K562 (cell line): ENCODE measurements at regions not wholly inside any gene's neighbourhood (a gene's known extent, or its start where the extent isn't known, plus 50 kb on each side); places are given as distances from the start of the nearest gene placed in this dataset.

Experiments used
- ATAC-seq: fragments of 200-7000 bp; cut with Tn5 transposase; 3 replicates; pipeline ENCODE4 v1.9.1; 2020; ENCODE audit warnings: moderate library complexity
- BruUV-seq: library from RNA; stranded (reverse); fragments of 400-500 nt; replicated peaks from 2 replicates; lab custom pipeline; 2021; lab: Mats Ljungman, UMichigan
- CTCF ChIA-PET: fragments of 300-600 bp; formaldehyde crosslinking; extraction: SDS; loops from one replicate; lab custom pipeline; 2021; ENCODE audit warnings: low intra/inter-chr PET ratio; lab: Yijun Ruan, JAX
- POLR2A ChIA-PET: fragments of 300-600, 350-650 bp; sonication (Branson Sonifier 250); formaldehyde crosslinking; extraction: SDS; loops from one replicate; lab custom pipeline; 2021; ENCODE audit warnings: antibody characterized with exemption, inconsistent platforms; lab: Yijun Ruan, JAX
- DNase-seq, 4 experiments: peaks; one replicate each; pipeline versions ENCODE4 v3.0.0 to v3.0.0-alpha.2; 2011 to 2018; ENCODE audit warnings: low spot score in 3 of 4, mixed read lengths in 3 of 4; ENCODE audit errors: extremely low read depth in 1 of 4
- FAIRE-seq: peaks from 2 replicates; lab custom pipeline; 2011; peaks lifted over from hg19 to GRCh38; lab: Jason Lieb, UNC
- H2AFZ ChIP-seq: 2 replicates; pipeline ENCODE4 v1.6.0; 2011; ENCODE audit warnings: low read depth, low read length, control low read depth, inconsistent platforms
- H3K27ac ChIP-seq: fragments of 200-600 bp; 3 replicates; pipeline ENCODE4 v1.8.0; 2011; ENCODE audit warnings: low read depth, mild to moderate bottlenecking, control low read depth, inconsistent platforms, low read length, moderate library complexity, mixed read lengths; ENCODE audit errors: extremely low read depth
- H3K27me3 ChIP-seq, 2 experiments: fragments of 300-600 bp in 1 of 2; 2 replicates in 1 of 2; 3 replicates in 1 of 2; pipeline versions ENCODE4 v1.6.0 to v1.8.0; 2011; ENCODE audit warnings: inconsistent platforms in 2 of 2, low read length in 2 of 2, mild to moderate bottlenecking in 1 of 2, mixed read lengths in 1 of 2, moderate library complexity in 1 of 2; ENCODE audit not compliant: control insufficient read depth in 2 of 2, insufficient read depth in 2 of 2
- H3K36me3 ChIP-seq: fragments of 300-600 bp; 3 replicates; pipeline ENCODE4 v1.8.0; 2011; ENCODE audit warnings: mild to moderate bottlenecking, low read length, inconsistent platforms; ENCODE audit not compliant: control insufficient read depth, insufficient read depth
- H3K4me1 ChIP-seq, 2 experiments: fragments of 200-600 bp in 1 of 2; replicated peaks in 1 of 2; 2 replicates in 1 of 2; 3 replicates in 1 of 2; pipeline versions ENCODE4 v1.5.1 to v1.8.0; 2011; ENCODE audit warnings: inconsistent platforms in 2 of 2, low read length in 2 of 2, mild to moderate bottlenecking in 1 of 2, mixed read lengths in 1 of 2, moderate library complexity in 1 of 2; ENCODE audit not compliant: control insufficient read depth in 2 of 2, insufficient read depth in 2 of 2
- H3K4me2 ChIP-seq: 2 replicates; pipeline ENCODE4 v1.6.1; 2011; ENCODE audit warnings: low read length, control low read depth, inconsistent platforms, mixed read lengths; ENCODE audit not compliant: insufficient read depth
- H3K4me3 ChIP-seq: fragments of 200-600 bp; sonication (generic), shearing (Covaris generic); 2 replicates; pipeline ENCODE4 v1.5.1; 2016; ENCODE audit warnings: control low read depth, inconsistent platforms
- H3K79me2 ChIP-seq: fragments of 200-600 bp; 3 replicates; pipeline ENCODE4 v1.8.0; 2011; ENCODE audit warnings: low read length, inconsistent platforms; ENCODE audit not compliant: control insufficient read depth, insufficient read depth
- H3K9ac ChIP-seq, 2 experiments: 2 replicates each; pipeline versions ENCODE4 v1.6.0 to v1.6.1; 2011; ENCODE audit warnings: low read depth in 2 of 2, low read length in 2 of 2, control low read depth in 1 of 2, inconsistent platforms in 1 of 2, mild to moderate bottlenecking in 1 of 2, mixed read lengths in 1 of 2; ENCODE audit not compliant: insufficient read depth in 1 of 2
- H3K9me1 ChIP-seq: one replicate; pipeline ENCODE4 v1.6.0; 2011; ENCODE audit warnings: inconsistent platforms, mild to moderate bottlenecking, low read length, moderate library complexity; ENCODE audit not compliant: control insufficient read depth, insufficient read depth
- H3K9me3 ChIP-seq: replicated peaks from 2 replicates; pipeline ENCODE4 v1.5.1; 2011; ENCODE audit warnings: low read depth, low read length, inconsistent platforms; ENCODE audit not compliant: control insufficient read depth, insufficient read depth
- H4K20me1 ChIP-seq: replicated peaks from 2 replicates; pipeline ENCODE4 v1.6.1; 2011; ENCODE audit warnings: low read length, inconsistent platforms, mixed read lengths; ENCODE audit not compliant: control insufficient read depth, insufficient read depth
- CBFA2T3 ChIP-seq: fragments of 450-650 bp; IDR thresholded peaks from 2 replicates; pipeline ENCODE4 v1.6.1; 2017
- FOSL1 ChIP-seq: fragments of 200-800 bp; sonication (Bioruptor generic); conservative IDR thresholded peaks from 2 replicates; pipeline ENCODE4 v1.6.1; 2016; ENCODE audit warnings: missing genetic modification characterization, missing compliant biosample characterization
- GTF2E2 ChIP-seq: fragments of 200-800 bp; sonication (Bioruptor generic); IDR thresholded peaks from 2 replicates; pipeline ENCODE4 v1.6.1; 2016; ENCODE audit warnings: missing genetic modification characterization, missing compliant biosample characterization
- JUN ChIP-seq, 2 experiments: sonication (generic) in 1 of 2; formaldehyde crosslinking in 1 of 2; IDR thresholded peaks; 2 replicates each; pipeline versions ENCODE4 v1.6.1 to v1.8.0; 2012 to 2022; ENCODE audit warnings: borderline replicate concordance in 2 of 2, mild to moderate bottlenecking in 2 of 2, improper control_type of control experiment in 1 of 2, low read depth in 1 of 2, low read length in 1 of 2, missing genetic modification reagents in 1 of 2
- JUND ChIP-seq, 2 experiments: IDR thresholded peaks; 2 replicates in 1 of 2; 3 replicates in 1 of 2; pipeline ENCODE4 v1.6.1; 2011; ENCODE audit warnings: borderline replicate concordance in 2 of 2, low read depth in 2 of 2, low read length in 2 of 2, improper control_type of control experiment in 1 of 2, missing biosample characterization in 1 of 2, missing genetic modification characterization in 1 of 2, missing genetic modification reagents in 1 of 2
- KDM1A ChIP-seq, 2 experiments: fragments of 450-650 bp; IDR thresholded peaks; 2 replicates each; pipeline ENCODE4 v1.6.1; 2016; ENCODE audit warnings: mild to moderate bottlenecking in 2 of 2
- MAFG ChIP-seq: fragments of 450-650 bp; conservative IDR thresholded peaks from 2 replicates; pipeline ENCODE4 v1.6.1; 2016; ENCODE audit warnings: missing genetic modification characterization, missing compliant biosample characterization
- MEIS2 ChIP-seq: fragments of 450-650 bp; IDR thresholded peaks from 2 replicates; pipeline ENCODE4 v1.6.1; 2014; ENCODE audit warnings: mild to moderate bottlenecking; ENCODE audit not compliant: partially characterized antibody
- NFE2 ChIP-seq: IDR thresholded peaks from 2 replicates; pipeline ENCODE4 v1.6.1; 2014; ENCODE audit warnings: antibody characterized with exemption, low read depth
- RCOR1 ChIP-seq, 2 experiments: IDR thresholded peaks; 2 replicates each; pipeline ENCODE4 v1.6.1; 2012; ENCODE audit warnings: low read depth in 2 of 2, low read length in 2 of 2, borderline replicate concordance in 1 of 2, improper control_type of control experiment in 1 of 2
- TRIM24 ChIP-seq, 2 experiments: fragments of 450-650 bp; IDR thresholded peaks; 2 replicates each; pipeline ENCODE4 v1.6.1; 2016
- ZFP36 ChIP-seq: fragments of 150-350 bp; IDR thresholded peaks from 2 replicates; pipeline ENCODE4 v1.6.1; 2018; ENCODE audit warnings: low read length, low read depth; ENCODE audit not compliant: partially characterized antibody
- ZNF316 ChIP-seq: fragments of 450-650 bp; IDR thresholded peaks from 2 replicates; pipeline ENCODE4 v1.6.1; 2016
- WGBS: fragments of 100-300 bp; shearing (Covaris generic); methylation state at CpG from one replicate; pipeline ENCODE4 v1.1.6; 2016; ENCODE audit warnings: low coverage, mixed read lengths; ENCODE audit not compliant: insufficient coverage; ENCODE audit errors: missing lambda C conversion rate; 5-methylcytosine and 5-hydroxymethylcytosine counted together
- in situ Hi-C: fragments of 300-500 bp; cut with MboI; formaldehyde crosslinking; loops from 4 replicates; pipeline ENCODE4 v1.15.0; 2018; ENCODE audit warnings: inconsistent platforms, mixed read lengths
- intact Hi-C: fragments of 100-400 bp; cut with micrococcal nuclease; formaldehyde crosslinking; loops from 2 replicates; pipeline ENCODE4 v1.14.2; 2022
- TF ChIP-seq, protein P1 (sequence below), 2 experiments: fragments of 450-650 bp in 1 of 2; sonication (generic) in 1 of 2; formaldehyde crosslinking in 1 of 2; IDR thresholded peaks in 1 of 2; conservative IDR thresholded peaks in 1 of 2; 2 replicates each; pipeline versions ENCODE4 v1.6.1 to v1.8.1; 2016 to 2023; ENCODE audit warnings: mild to moderate bottlenecking in 2 of 2, moderate library complexity in 2 of 2, inconsistent platforms in 1 of 2, missing genetic modification reagents in 1 of 2
- TF ChIP-seq, protein P2 (sequence below): fragments of 450-650 bp; IDR thresholded peaks from 2 replicates; pipeline ENCODE4 v1.7.1; 2018; ENCODE audit warnings: mild to moderate bottlenecking, low read depth; ENCODE audit not compliant: partially characterized antibody

DNA sequence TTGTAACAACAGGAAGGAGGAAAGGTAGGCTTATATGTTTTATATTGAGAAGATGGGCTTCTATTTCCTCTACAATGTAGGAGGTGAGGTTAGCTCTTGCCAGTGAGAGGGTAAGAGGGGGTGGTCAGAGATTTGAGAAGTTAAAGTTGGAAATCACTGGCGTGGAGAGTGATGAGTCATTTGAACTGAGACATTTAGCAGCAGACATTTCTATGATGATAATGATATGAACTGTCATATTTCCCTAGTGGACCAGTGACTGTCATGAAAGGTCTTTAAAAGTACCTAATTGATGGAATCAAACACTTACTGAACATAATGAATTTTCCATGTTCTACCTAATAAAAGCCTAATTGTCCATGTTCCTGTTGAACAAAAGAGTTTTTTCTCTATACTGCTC lies 126.1 kb downstream of the FAM161A start:
- no TSS peak for BruUV-seq
- no peak for ATAC-seq

More for the DNA sequence above, 126.1 kb downstream of the FAM161A start:
- peak in 1 of 2 experiments; percentile 56; a peak in 1 of 4 replicates for TF ChIP-seq RCOR1 (IDR thresholded peaks at IDR 0.05; ENCODE audit: borderline replicate concordance in 1 of 2, low read depth in 2 of 2, low read length in 2 of 2)
- peak; percentile 83 for TF ChIP-seq JUND (IDR thresholded peaks at IDR 0.05; ENCODE audit: borderline replicate concordance, low read depth, low read length)
- TF ChIP-seq JUND (tag; IDR thresholded peaks at IDR 0.05; ENCODE audit: borderline replicate concordance, low read depth, low read length): peak; percentile 79; the same call in 2 of the 3 replicates
- TF ChIP-seq MAFG (tag): peak; percentile 46; the same call in 1 of the 2 replicates
- TF ChIP-seq FOSL1 (tag): peak; percentile 77
- peak; percentile 64 for TF ChIP-seq NFE2
- peak; percentile 75; the same call in 1 of the 2 replicates for TF ChIP-seq JUN (IDR thresholded peaks at IDR 0.05; ENCODE audit: borderline replicate concordance, low read depth, low read length)
- TF ChIP-seq JUN (CRISPR knock-in tag; IDR thresholded peaks at IDR 0.05; ENCODE audit: borderline replicate concordance): no peak
- TF ChIP-seq TRIM24 (IDR thresholded peaks at IDR 0.05): peak in 1 of 2 experiments; percentile 63; a peak in 1 of 4 replicates
- TF ChIP-seq KDM1A (IDR thresholded peaks at IDR 0.05): peak; percentile 59 to 74
- TF ChIP-seq, protein P1, sequence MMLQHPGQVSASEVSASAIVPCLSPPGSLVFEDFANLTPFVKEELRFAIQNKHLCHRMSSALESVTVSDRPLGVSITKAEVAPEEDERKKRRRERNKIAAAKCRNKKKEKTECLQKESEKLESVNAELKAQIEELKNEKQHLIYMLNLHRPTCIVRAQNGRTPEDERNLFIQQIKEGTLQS (IDR thresholded peaks at IDR 0.05): peak; percentile 78
- TF ChIP-seq, protein P1 (CRISPR knock-in tag; conservative IDR thresholded peaks at IDR 0.05): no peak
- TF ChIP-seq MEIS2: peak; percentile 48
- TF ChIP-seq ZNF316: peak; percentile 44
- peak; percentile 33; the same call in 1 of the 2 replicates for TF ChIP-seq CBFA2T3
- no peak for TF ChIP-seq ZFP36
- TF ChIP-seq GTF2E2: no peak
- TF ChIP-seq, protein P2, sequence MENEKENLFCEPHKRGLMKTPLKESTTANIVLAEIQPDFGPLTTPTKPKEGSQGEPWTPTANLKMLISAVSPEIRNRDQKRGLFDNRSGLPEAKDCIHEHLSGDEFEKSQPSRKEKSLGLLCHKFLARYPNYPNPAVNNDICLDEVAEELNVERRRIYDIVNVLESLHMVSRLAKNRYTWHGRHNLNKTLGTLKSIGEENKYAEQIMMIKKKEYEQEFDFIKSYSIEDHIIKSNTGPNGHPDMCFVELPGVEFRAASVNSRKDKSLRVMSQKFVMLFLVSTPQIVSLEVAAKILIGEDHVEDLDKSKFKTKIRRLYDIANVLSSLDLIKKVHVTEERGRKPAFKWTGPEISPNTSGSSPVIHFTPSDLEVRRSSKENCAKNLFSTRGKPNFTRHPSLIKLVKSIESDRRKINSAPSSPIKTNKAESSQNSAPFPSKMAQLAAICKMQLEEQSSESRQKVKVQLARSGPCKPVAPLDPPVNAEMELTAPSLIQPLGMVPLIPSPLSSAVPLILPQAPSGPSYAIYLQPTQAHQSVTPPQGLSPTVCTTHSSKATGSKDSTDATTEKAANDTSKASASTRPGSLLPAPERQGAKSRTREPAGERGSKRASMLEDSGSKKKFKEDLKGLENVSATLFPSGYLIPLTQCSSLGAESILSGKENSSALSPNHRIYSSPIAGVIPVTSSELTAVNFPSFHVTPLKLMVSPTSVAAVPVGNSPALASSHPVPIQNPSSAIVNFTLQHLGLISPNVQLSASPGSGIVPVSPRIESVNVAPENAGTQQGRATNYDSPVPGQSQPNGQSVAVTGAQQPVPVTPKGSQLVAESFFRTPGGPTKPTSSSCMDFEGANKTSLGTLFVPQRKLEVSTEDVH: no peak
- no peaks in the 10 kb centered on the region for H3K9me3 ChIP-seq
- WGBS: 0% methylated on average over 1 of the region's 1 CpG
- no peaks in the 10 kb centered on the region for H3K9me1 ChIP-seq
- no peak overlapping the region for H3K9ac ChIP-seq
- FAIRE-seq (peak; percentile 56), DNase-seq (no peak)
- in situ Hi-C loops (no loop called here), intact Hi-C loops (loop anchor here (10.0 kb wide), 1 partner anchor 67 kb away; no protein-coding TSS in a partner anchor)
- ChIA-PET POLR2A (no interaction called here), CTCF (no interaction called here)
- no peak overlapping the region for H3K4me3 ChIP-seq
- no peaks in the 10 kb centered on the region for H3K36me3 ChIP-seq
- H3K4me2 ChIP-seq: no peak overlapping the region
- peaks cover 5 to 9% of the 10 kb centered on the region in 2 experiments; a peak in 3 of 5 replicates for H3K27me3 ChIP-seq
- no peaks in the 10 kb centered on the region for H3K79me2 ChIP-seq
- H4K20me1 ChIP-seq: no peaks in the 10 kb centered on the region
- no peak overlapping the region for H2AFZ ChIP-seq
- no peaks in the 10 kb centered on the region for H3K4me1 ChIP-seq
- H3K27ac ChIP-seq: no peak overlapping the region
